RWPE1 (cell line): ENCODE measurements at regions not wholly inside any gene's neighbourhood (a gene's known extent, or its start where the extent isn't known, plus 50 kb on each side); places are given as distances from the start of the nearest gene placed in this dataset.

ENCODE experiments used
- CTCF ChIA-PET: fragments of 350-600 bp; sonication (Branson Sonifier 250); formaldehyde crosslinking; extraction: SDS; loops from one replicate; lab custom pipeline; 2021; lab: Yijun Ruan, JAX
- POLR2A ChIA-PET: fragments of 400-600 bp; formaldehyde crosslinking; extraction: SDS; loops from one replicate; lab custom pipeline; 2020; ENCODE audit warnings: antibody characterized with exemption; ENCODE audit not compliant: low non-redundant PET; lab: Yijun Ruan, JAX
- DNase-seq: peaks from one replicate; pipeline ENCODE4 v3.0.0; 2012; ENCODE audit warnings: low spot score
- H3K27ac ChIP-seq: fragments of 450-650 bp; 2 replicates; pipeline ENCODE4 v1.5.1; 2017
- TF ChIP-seq, protein P1 (sequence below): fragments of 450-650 bp; conservative IDR thresholded peaks from 2 replicates; pipeline ENCODE4 v1.5.1; 2017; ENCODE audit warnings: low read depth, mild to moderate bottlenecking

DNA sequence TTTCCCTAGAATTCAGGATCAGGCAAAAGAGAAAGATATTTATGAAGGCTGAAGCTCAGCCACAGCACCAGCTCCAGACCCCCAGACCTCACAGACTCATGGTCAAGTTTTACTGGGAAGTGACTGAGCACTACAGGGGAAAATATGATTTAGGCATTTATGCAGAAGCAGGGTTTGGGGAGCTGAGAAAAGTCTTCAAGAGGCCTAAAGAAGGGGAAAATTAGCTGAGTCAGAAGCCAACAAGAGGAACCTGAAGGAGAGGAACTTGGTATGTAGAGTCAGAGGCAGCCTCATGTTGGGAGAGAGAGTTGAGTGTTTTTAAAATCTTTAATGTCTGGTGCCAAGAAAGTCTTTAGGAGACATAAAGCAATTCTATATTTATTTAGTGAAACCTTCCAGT lies 63.0 kb downstream of the FOS start:
- H3K27ac ChIP-seq: no peak overlapping the region
- ChIA-PET CTCF (interaction anchor here (0.6 to 0.7 kb wide), 2 partner anchors 42 to 858 kb away, joined by 3 read pairs; no protein-coding TSS in a partner anchor), POLR2A (no interaction called here)
- TF ChIP-seq, protein P1, sequence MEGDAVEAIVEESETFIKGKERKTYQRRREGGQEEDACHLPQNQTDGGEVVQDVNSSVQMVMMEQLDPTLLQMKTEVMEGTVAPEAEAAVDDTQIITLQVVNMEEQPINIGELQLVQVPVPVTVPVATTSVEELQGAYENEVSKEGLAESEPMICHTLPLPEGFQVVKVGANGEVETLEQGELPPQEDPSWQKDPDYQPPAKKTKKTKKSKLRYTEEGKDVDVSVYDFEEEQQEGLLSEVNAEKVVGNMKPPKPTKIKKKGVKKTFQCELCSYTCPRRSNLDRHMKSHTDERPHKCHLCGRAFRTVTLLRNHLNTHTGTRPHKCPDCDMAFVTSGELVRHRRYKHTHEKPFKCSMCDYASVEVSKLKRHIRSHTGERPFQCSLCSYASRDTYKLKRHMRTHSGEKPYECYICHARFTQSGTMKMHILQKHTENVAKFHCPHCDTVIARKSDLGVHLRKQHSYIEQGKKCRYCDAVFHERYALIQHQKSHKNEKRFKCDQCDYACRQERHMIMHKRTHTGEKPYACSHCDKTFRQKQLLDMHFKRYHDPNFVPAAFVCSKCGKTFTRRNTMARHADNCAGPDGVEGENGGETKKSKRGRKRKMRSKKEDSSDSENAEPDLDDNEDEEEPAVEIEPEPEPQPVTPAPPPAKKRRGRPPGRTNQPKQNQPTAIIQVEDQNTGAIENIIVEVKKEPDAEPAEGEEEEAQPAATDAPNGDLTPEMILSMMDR: no peak
- no peak for DNase-seq

DNA sequence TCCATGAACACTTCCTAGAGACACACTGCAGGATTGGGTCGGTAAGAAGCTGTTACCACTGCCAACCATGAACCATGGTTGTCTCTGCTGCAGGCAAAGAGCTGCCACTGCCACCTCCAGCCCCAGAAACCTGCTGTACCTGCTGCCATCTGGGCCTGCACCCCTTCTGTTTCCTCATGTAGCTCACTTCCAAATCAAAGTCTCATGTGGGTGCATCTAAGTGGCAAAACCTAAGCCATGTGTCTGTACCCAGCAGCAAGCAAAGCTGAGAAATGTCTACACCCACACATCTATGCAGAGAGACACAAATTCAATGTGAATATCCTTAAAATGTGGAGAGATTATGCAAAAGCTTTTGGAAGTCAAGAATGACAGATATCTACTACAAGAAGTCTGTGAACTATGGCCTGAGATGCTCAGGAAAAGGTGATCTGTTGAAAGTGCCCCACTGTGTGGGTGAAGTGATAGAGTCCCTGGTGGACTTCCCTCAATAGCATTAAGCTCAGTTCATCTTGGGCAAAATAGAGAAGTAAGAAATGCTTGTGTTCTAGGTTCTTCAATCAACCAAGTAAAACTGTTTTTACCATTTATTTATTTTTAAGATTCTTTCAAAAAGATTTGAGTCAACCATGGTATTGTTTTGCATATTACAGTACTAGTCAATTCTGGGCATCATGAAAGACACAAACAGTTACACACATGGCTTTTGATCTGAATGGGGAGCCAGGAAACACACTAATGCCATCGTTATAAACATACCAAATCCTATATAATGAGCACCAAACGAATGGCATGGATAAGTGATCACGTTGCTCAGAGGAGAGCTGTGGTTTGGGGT lies 64.4 kb downstream of the FOS start:
- CTCF ChIA-PET: interaction anchor here (0.7 kb wide), 1 partner anchor 7 kb away, joined by 3 read pairs; no protein-coding TSS in a partner anchor
- TF ChIP-seq, protein P1: no peak
- DNase-seq: no peak

DNA sequence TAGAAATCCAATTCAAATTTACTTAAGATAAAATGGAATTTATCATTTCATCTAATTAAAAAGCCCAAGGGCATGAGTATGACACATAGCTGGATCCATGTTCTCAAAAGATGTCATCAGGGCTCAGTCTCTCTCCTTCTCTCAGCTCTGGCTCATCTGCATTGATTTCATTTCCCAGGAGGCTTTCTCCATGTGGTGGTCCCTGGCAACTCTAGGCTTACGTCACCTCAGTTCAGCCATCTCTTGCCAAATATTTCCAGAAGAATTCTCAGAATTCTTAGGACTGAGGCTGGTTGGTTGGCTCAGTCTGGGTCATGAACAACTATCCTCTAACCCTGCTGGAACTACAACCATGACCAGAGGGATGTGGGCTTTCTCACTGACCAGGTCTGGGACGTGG lies 65.3 kb downstream of the FOS start:
- POLR2A ChIA-PET: no interaction called here
- no peak for DNase-seq
- TF ChIP-seq, protein P1: no peak
- H3K27ac ChIP-seq: no peak overlapping the region
- CTCF ChIA-PET: no interaction called here

More for the DNA sequence above, 64.4 kb downstream of the FOS start:
- no peak overlapping the region for H3K27ac ChIP-seq
- POLR2A ChIA-PET: no interaction called here

DNA sequence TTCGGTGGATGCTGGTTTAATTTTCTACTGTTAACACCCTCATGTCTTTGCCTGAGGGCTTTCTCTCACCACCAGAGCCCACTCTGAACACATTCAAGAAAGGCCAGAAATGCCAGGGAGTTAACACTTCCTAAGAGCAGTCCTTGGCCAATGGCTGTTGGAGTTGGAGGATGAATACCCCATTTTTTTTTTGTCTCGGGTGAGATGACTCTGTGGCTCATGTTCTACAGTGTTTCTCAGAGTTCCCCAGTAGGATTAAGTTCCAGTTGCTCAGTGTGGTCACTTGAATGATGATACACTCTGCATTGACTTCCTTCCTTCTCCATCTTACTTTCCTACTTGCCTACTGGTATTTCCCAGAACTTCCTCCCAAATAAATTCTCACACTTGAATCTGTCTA lies 65.8 kb downstream of the FOS start:
- CTCF ChIA-PET: no interaction called here
- TF ChIP-seq, protein P1: no peak
- POLR2A ChIA-PET: no interaction called here
- DNase-seq: no peak
- no peak overlapping the region for H3K27ac ChIP-seq

DNA sequence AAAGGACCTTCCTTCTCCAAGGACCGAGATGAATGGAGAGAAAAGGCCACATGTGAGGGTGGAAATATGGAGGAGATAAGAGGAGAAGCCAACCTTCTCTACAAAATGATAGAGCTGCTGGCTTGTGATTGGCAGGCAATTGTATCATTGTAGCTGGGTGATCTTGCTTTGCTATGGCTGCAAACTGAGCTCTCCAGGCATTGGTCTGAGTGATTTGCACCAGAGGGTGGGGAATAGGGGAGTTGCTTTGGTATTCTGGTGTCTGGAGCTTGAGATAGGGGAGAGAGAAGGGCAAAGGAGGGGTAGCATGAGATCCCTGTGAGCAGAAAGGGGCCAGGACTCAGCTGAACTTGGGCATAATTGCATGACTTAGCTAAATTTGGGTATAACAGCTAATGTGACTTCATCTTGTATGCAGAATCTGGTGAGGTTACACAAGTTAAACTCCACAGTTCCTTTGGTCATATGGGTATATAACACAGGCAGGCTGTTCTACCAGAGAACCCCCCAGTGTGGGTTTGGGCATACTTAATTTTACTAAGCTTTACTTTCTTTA lies 72.0 kb downstream of the FOS start:
- CTCF ChIA-PET: interaction anchor here (0.6 kb wide), 2 partner anchors 8 to 10 kb away, joined by 3 to 4 read pairs; no protein-coding TSS in a partner anchor
- POLR2A ChIA-PET: no interaction called here
- TF ChIP-seq, protein P1: no peak
- no peak overlapping the region for H3K27ac ChIP-seq
- no peak for DNase-seq

DNA sequence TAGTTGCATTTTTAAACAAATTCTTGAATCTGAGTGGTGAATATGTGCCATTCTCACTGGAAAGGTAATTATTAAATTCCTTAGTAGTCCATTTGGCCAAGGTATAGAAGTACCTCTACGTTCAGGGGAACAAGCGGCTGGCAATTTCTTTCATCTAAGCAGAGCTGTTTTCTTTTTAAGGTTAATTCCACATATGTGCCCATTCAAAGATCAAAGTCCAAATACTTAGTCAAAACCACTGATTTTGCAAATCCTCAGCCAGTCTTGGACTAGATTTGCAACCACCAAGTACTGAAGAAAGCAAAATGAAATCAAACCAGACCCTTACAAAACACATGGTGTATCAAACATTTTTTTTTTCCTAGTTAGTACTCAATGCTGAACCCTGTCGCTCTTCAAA lies 68.7 kb upstream of the JDP2 start:
- H3K27ac ChIP-seq: no peak overlapping the region
- TF ChIP-seq, protein P1: no peak
- DNase-seq: no peak
- CTCF ChIA-PET: no interaction called here
- POLR2A ChIA-PET: no interaction called here
